ENCODE measurements at regions not wholly inside any gene's neighbourhood (a gene's known extent, or its start where the extent isn't known, plus 50 kb on each side); places are given as distances from the start of the nearest gene placed in this dataset.

DNA sequence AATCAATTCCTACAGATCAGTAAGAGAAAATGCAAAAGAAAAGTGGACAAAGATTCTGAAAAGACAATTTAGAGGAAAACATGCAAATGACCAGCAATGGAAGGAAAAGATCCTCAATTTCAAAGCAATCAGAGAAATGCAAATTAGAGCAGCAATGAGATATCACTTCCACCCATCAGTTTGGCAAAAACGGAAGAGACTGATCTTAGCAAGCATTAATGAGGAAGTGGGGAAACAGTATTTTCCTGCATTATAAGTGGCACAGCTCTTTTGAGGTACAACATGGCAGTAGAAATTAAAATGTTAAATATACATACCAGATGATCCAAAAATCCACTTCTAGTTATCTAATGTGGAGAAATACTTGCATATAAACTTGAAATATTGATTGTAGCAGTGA, 69.1 kb upstream of the SLC7A1 start:
- DNase-seq (ENCODE audit: low read depth in 2 of 2): no peak

DNA sequence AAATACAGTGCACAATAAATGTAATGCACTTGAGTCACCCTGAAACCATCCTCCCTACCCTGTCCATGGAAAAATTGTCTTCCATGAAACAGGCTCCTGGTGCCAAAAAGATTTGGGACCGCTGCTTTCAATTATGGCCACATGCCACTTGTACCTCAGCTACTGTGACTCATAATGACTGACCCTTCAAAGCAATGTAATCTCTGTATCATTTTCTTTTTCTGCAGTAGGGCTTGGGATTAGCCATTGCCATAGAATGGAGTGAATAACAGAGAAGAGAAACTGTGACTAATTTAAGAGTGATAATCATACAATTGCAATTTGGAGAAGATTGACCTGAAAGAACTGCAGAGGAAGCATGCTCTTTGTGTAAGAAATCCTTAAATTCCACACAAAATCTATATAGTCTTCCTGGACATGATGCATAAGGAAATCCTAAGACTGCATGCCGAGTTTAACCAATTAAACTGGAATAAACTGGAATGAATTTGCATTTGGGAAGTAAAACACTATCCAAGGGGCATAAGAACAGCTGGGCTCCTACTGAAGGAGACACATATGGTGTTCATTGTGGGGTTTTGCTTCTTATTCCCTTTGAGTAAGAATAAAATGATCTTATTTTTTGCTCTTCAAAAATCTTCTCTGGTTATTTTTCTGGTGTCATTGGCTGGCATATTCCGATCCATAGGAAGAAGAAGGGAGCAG, 59.5 kb upstream of the SLC7A1 start:
- DNase-seq (ENCODE audit: low read depth in 2 of 2): no peak

DNA sequence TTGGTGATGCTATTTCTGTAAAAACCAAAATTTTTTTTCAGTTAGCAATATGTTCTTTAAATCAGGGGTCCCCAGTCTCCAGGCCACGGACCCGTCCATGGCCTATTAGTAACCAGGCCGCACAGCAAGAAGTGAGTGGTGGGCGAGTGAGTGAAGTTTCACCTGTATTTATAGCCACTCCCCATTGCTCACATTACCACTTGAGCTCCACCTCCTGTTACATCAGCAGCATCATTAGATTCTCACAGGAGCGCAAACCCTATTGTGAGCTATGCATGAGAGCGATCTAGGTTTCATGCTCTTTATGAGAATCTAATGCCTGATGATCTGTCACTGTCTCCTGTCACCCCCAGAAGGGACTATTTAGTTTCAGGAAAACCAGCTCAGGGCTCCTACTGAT, 58.9 kb upstream of the SLC7A1 start:
- no peak for DNase-seq (ENCODE audit: low read depth in 2 of 2)

DNA sequence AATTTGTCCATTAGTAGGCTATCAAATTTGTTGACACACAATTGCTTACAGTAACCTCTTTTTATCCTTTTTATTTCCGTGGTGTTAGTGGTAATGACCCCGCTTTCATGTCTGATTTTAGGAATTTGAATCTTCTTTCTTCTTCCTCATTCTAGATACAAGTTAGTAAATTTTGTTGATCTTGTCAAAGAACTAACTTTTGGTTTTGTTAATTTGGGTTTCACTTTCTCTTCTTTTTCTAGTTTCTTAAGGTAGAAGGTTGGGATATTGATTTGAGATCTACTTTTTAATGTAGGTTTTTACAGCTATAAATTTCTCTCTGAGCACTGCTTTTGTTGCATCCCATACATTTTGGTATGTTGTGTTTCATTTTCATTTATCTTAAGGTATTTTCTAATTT, 53.3 kb upstream of the SLC7A1 start:
- DNase-seq (ENCODE audit: low read depth in 2 of 2): no peak
